ENCODE measurements at regions not wholly inside any gene's neighbourhood (a gene's known extent, or its start where the extent isn't known, plus 50 kb on each side); places are given as distances from the start of the nearest gene placed in this dataset.
"Not testable (repeated sequence)": the region's sequence is repeated elsewhere in the genome, so short reads cannot be mapped to it uniquely, and the experiment has no call there.

DNA sequence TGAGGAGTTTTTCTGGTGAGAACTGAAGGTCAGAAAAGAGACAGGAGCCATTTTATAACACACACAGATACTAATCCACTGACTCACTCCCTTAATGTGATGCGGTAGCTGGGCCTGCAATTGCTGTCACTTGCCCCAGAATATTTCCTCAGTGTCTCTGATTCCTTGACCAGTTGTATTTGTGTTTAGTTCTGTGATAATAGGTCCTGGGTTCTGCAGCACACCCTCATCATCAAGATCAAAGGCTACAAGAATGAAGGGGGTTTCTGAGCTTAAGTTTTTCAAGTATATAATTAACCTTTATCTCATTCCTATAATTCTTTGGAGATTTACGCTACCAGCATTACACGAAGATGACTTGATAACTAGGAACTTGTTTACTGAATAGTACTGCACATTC lies 576.5 kb upstream of the CPXCR1 start:
- DNase-seq (ENCODE audit: low read depth) (no peak), FAIRE-seq (no peak)
- H3K27me3 ChIP-seq (ENCODE audit: control insufficient read depth, insufficient read depth, low read length), result no peaks in the 10 kb centered on the region
- TF ChIP-seq, protein P1, sequence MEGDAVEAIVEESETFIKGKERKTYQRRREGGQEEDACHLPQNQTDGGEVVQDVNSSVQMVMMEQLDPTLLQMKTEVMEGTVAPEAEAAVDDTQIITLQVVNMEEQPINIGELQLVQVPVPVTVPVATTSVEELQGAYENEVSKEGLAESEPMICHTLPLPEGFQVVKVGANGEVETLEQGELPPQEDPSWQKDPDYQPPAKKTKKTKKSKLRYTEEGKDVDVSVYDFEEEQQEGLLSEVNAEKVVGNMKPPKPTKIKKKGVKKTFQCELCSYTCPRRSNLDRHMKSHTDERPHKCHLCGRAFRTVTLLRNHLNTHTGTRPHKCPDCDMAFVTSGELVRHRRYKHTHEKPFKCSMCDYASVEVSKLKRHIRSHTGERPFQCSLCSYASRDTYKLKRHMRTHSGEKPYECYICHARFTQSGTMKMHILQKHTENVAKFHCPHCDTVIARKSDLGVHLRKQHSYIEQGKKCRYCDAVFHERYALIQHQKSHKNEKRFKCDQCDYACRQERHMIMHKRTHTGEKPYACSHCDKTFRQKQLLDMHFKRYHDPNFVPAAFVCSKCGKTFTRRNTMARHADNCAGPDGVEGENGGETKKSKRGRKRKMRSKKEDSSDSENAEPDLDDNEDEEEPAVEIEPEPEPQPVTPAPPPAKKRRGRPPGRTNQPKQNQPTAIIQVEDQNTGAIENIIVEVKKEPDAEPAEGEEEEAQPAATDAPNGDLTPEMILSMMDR (IDR thresholded peaks at IDR 0.05; ENCODE audit: insufficient read depth, low read length, severe bottlenecking), result no peak
- no peaks in the 10 kb centered on the region for H3K36me3 ChIP-seq (ENCODE audit: control insufficient read depth, insufficient read depth, low read length)
- no peak overlapping the region for H3K4me3 ChIP-seq (ENCODE audit: low read depth, low read length)

DNA sequence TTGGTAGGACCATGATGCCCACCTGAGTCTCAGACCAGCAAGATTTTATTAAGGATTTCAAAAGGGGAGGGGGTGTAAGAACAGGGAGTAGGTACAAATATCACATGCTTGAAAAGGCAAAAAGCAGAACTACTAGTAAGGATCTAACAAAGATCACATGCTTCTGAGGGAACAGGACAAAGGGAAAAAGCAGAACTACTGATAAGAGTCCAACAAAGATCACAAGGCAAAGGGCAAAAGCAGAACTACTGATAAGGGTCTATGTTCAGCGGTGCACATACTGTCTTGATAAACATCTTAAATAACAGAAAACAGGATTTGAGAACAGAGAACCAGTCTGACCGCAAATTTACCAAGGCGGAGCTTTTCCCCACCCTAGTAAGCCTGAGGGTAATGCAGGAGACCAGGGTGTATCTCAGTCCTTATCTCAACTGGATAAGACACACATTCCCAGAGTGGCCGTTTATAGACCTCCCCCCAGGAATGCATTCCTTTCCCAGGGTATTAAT lies 573.0 kb upstream of the CPXCR1 start:
- not testable (repeated sequence) for DNase-seq (ENCODE audit: low read depth); H3K4me3 ChIP-seq (ENCODE audit: low read depth, low read length); FAIRE-seq; H3K27me3 ChIP-seq (ENCODE audit: control insufficient read depth, insufficient read depth, low read length); H3K36me3 ChIP-seq (ENCODE audit: control insufficient read depth, insufficient read depth, low read length)

DNA sequence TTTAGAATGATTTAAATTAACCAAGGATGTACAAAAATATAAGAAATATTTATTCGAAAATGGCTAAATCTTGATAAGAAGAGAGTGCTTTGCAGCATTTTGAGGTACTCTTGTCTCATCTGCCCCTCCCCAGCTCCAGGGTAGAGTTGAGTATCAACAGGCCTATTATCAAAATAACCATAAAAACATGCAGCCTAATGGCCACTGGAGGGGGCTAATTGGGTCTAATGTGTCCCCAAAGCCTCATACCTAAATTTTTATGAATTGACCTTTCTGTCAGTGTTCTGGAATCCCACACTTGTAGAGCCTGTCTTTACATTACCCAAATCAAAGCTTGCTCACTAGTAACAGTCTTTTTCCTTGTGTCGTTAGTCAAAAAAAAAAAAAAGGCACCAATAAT lies 544.9 kb upstream of the CPXCR1 start:
- TF ChIP-seq, protein P1 (IDR thresholded peaks at IDR 0.05; ENCODE audit: insufficient read depth, low read length, severe bottlenecking), result no peak
- FAIRE-seq (no peak), DNase-seq (ENCODE audit: low read depth) (no peak)
- Histone ChIP-seq H3K36me3 (ENCODE audit: control insufficient read depth, insufficient read depth, low read length) (no peaks in the 10 kb centered on the region), H3K4me3 (ENCODE audit: low read depth, low read length) (no peak overlapping the region), H3K27me3 (ENCODE audit: control insufficient read depth, insufficient read depth, low read length) (no peaks in the 10 kb centered on the region)

DNA sequence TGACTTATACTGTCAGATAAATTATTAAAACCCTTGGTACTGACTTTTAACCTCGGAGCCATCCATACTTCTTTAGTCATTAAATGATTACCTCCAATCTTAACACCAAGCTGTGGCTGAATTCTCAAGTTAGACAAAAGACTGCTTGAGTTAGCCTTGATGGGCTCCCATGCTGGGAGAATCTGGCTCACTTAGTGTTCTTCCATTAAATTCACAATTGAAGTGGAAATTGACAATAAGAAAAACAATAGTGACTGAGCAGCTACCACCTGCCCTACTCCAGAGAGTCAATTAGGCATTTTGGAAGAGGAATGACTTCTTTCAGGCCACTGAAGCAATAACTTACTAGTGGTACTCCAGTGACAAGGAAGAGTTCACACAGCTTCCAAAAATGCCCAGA lies 503.0 kb upstream of the CPXCR1 start:
- Histone ChIP-seq H3K4me3 (ENCODE audit: low read depth, low read length) (no peak overlapping the region), H3K36me3 (ENCODE audit: control insufficient read depth, insufficient read depth, low read length) (no peaks in the 10 kb centered on the region), H3K27me3 (ENCODE audit: control insufficient read depth, insufficient read depth, low read length) (no peaks in the 10 kb centered on the region)
- DNase-seq (ENCODE audit: low read depth) (no peak), FAIRE-seq (no peak)
- TF ChIP-seq, protein P1 (IDR thresholded peaks at IDR 0.05; ENCODE audit: insufficient read depth, low read length, severe bottlenecking), result no peak

DNA sequence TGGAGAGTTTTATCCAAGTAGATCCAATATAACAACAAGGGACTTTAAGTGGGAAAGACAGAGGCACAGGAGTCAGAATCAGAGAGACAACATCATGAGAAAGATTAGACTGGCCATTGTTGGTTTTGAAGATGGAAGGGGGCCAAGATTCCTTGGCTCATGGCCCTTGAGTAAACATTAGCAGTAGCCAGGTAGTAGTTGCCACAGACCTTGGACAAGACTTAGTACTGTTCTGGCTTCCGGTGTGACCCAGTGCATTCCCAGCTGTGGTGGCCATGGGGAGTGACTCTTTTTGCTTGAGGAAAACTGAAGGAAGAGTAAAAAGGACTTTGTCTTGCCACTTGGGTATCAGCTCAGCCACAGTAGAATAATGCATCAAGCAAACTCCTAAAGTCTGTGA lies 462.2 kb upstream of the CPXCR1 start:
- no peak for DNase-seq (ENCODE audit: low read depth)
- FAIRE-seq, result no peak
- Histone ChIP-seq H3K4me3 (ENCODE audit: low read depth, low read length) (no peak overlapping the region), H3K36me3 (ENCODE audit: control insufficient read depth, insufficient read depth, low read length) (no peaks in the 10 kb centered on the region), H3K27me3 (ENCODE audit: control insufficient read depth, insufficient read depth, low read length) (no peaks in the 10 kb centered on the region)
- TF ChIP-seq, protein P1 (IDR thresholded peaks at IDR 0.05; ENCODE audit: insufficient read depth, low read length, severe bottlenecking), result no peak

DNA sequence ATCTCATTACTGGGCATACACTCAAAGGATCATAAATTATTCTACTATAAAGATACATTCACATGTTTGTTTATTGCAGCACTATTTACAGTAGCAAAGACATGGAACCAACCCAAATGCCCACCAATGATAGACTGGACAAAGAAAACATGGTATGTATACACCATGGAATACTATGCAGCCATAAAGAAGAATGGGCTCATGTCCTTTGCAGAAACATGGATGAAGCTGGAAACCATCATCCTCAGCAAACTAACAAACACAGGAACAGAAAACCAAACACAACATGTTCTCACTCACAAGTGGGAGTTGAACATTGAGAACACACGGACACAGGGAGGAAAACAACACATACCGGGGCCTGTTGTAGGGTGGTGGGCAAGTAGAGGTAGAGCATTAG lies 433.1 kb upstream of the CPXCR1 start:
- not testable (repeated sequence) for H3K36me3 ChIP-seq (ENCODE audit: control insufficient read depth, insufficient read depth, low read length); FAIRE-seq; H3K27me3 ChIP-seq (ENCODE audit: control insufficient read depth, insufficient read depth, low read length); DNase-seq (ENCODE audit: low read depth); H3K4me3 ChIP-seq (ENCODE audit: low read depth, low read length)

DNA sequence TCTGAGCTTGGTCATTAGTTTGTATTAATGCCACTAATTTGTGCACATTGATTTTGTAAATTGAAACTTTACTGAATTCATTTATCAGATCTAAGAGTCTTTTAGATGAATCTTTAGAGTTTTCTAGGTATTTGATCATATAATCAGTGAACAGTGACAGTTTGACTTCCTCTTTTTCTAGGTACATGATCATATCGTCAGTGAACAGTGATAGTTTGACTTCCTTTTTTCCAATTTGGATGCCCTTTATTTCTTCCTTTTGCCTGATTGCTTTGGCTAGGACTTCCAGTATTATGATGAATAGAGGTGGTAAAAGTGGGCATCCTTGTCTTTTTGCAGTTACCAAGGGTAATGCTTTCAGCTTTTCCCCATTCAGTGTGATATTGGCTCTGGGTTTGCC lies 421.4 kb upstream of the CPXCR1 start:
- no peak overlapping the region for H3K4me3 ChIP-seq (ENCODE audit: low read depth, low read length)
- H3K27me3 ChIP-seq (ENCODE audit: control insufficient read depth, insufficient read depth, low read length), result no peaks in the 10 kb centered on the region
- TF ChIP-seq, protein P1 (IDR thresholded peaks at IDR 0.05; ENCODE audit: insufficient read depth, low read length, severe bottlenecking), result no peak
- DNase-seq (ENCODE audit: low read depth) (no peak), FAIRE-seq (no peak)
- no peaks in the 10 kb centered on the region for H3K36me3 ChIP-seq (ENCODE audit: control insufficient read depth, insufficient read depth, low read length)

All from bronchial epithelial cell (primary cell).